T-helper 9 cell (primary cell): ENCODE measurements at regions not wholly inside any gene's neighbourhood (a gene's known extent, or its start where the extent isn't known, plus 50 kb on each side); places are given as distances from the start of the nearest gene placed in this dataset.
"Not testable (repeated sequence)": the region's sequence is repeated elsewhere in the genome, so short reads cannot be mapped to it uniquely, and the experiment has no call there.

Source experiments
- DNase-seq: peaks from one replicate; pipeline ENCODE4 v3.0.0-alpha.2; 2020

DNA sequence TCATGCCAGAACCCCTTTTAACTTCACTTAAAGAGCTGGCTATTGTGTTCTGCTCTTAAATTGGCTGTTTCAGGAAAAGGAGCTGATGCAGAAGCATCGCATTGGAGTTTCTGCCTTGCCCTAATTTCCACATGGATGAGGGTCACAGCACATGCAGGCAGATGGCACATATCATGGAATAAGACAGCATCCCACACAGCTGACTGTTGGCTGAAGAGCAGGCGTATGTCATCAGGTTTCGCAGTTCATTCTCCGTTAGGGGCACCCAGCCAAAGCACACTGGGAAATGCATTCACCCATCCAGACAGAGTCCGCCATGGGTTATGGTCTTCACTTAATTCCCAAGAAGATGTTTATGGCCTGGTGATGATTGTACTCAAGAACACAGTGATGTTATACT is 572.5 kb downstream of the LIG4 start:
- no peak for DNase-seq

GRCh38 chr13:107641574-107641973 is 573.8 kb downstream of the LIG4 start:
- no peak for DNase-seq

DNA sequence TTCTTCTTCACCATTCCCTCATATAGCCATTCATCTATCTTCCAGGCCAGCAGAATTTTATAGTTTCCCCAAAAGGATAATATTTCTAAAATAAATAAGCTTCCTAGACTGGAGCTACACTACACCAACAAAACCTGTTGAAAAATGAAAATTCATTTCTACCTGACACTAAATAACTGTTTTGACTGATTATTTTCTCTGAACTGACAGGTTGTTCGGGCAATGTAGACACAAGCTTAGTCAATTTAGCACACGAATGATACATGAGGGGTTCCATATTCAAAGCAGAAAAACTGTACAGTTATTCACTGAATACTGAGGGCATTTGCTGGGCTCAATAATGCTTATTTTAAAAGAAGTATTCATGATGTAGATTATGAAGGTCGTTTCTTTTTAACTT is 589.7 kb downstream of the LIG4 start:
- no peak for DNase-seq

GRCh38 chr13:107617527-107617926 is 597.8 kb downstream of the LIG4 start:
- DNase-seq, result no peak

DNA sequence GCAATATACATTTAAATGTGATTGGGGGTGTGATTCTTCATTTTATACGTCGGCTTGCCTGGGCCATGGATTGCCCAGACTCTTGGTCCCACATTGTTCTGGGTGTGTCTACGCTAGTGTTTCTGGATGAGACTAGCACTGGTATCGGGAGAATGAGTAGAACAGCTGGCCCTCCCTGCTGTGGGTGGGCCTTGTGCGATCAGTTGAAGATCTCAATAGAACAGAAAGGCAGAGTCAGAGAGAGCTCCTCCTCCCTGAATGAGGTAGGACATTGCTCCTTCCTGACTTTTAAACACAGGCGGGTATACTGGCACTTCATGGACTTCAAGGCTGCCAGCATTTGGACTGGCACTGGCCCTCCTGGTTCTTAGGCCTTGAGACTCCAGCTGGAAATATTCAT is 603.0 kb downstream of the LIG4 start:
- DNase-seq, result no peak

DNA sequence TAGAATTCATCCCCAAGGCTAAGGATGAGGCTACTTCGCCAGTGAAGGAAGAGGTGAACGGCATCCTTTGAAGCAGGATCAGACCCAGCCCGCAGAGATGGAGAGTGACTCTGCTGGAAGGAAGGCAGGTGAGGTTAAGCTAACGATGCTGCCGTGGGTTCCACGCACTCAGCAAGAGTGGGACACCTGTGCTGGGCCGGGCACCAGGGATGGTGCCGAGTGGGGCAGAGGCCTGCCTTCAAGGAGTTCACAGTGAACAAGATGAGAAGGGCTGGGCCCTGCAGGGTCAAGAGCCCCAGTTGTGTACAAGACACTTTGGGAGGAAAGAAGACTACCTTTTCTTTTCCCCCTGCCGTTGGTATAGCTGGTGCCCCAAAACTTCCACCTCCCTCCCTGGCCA is 606.6 kb downstream of the LIG4 start:
- DNase-seq, result no peak

- DNase-seq, result no peak
Measured at GRCh38 chr13:107600971-107601370, 614.4 kb downstream of the LIG4 start.

- DNase-seq, result not testable (repeated sequence)
Measured at GRCh38 chr13:107596306-107596705, 619.0 kb downstream of the LIG4 start.

DNA sequence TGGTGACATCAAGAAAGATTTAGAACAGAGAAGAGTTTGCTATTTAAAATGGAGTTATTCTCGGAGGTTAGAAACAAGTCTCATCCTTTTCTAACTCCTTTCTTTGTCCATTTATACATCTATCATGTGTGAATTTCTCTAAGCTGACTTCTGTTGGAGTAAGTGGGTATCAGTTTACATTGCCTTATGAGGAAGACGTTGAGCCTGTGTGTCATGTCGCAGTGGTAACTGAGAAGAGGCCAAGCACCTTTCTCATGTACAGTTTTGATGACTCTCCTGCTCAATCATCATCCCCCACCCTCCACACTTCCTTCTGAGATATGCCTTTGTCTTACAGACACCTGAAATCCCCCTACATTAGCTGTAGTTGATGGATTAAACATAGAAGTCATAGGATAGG is 624.8 kb downstream of the LIG4 start:
- DNase-seq, result no peak

DNA sequence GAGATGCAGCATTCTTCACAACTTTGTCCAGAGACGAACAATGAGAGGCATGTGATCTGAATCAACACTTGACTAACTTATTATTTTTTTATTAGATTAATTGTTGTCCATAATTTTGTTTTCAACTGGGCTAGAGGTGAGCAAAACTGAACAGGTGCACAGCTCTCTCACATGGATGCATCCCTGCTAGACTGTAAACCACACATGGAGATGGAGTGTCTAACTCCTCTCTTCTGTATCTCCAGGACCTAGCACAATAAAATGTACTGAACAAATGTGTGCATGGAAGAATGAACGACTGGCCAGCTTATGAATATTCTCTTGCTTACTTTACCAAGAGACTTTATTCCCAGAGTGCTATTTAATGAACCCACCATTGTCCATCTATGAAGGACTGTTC is 627.7 kb downstream of the LIG4 start:
- no peak for DNase-seq

- no peak for DNase-seq
Measured at GRCh38 chr13:107586216-107586615, 629.1 kb downstream of the LIG4 start.

DNA sequence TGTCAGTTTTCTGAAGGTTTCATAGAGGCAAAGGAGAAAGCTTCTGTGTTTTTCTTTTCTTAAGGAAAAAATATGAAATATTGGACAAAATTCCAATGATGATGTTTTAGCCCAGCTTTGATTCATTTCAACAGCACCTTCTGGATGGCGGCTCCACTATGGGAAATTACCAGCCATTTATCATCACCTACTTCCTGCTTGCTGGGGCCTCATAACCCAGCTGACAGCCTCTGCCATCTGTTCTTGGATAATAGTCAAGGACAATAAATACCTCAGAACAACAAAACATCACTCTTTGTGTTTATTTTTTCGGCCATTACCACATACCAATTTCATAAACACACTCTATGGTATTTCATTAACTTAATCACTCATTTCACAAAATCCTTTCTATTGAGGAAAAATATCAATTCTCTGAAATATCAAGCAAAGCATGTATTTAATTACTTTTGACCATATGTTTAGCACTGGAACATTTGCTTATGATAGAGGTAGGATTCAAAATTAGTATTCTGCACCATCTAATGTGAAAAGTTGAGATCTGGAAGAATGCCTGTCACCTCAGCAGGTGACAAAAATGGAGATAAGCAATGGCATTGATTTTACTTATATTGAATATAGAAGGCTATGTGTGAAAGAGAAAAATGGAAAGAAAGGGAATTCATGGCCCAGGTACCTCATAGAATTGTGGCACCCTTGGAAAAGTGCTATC is 629.7 kb downstream of the LIG4 start:
- DNase-seq, result no peak

GRCh38 chr13:107582171-107582570 is 633.2 kb downstream of the LIG4 start:
- DNase-seq, result no peak

- DNase-seq, result no peak
Measured at GRCh38 chr13:107580741-107581412, 634.5 kb downstream of the LIG4 start.

DNA sequence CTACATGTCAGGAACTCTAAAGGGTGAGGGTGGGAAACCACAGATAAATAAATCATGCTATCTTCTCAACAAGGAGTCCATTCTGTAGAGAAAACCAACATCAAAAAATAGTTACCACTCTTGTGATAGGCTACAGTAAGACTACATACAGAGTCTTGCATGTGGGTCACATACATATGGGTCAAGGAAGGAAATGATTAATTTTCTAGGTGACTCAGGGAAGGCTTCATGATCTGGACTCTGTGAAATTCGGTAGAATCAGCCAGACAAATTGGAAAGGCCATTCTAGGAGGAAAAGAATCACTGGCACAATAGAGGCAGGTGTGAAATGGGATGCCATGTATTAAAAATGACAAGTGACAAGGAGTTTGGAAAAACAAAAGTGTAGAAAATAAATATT is 638.9 kb downstream of the LIG4 start:
- DNase-seq, result no peak

DNA sequence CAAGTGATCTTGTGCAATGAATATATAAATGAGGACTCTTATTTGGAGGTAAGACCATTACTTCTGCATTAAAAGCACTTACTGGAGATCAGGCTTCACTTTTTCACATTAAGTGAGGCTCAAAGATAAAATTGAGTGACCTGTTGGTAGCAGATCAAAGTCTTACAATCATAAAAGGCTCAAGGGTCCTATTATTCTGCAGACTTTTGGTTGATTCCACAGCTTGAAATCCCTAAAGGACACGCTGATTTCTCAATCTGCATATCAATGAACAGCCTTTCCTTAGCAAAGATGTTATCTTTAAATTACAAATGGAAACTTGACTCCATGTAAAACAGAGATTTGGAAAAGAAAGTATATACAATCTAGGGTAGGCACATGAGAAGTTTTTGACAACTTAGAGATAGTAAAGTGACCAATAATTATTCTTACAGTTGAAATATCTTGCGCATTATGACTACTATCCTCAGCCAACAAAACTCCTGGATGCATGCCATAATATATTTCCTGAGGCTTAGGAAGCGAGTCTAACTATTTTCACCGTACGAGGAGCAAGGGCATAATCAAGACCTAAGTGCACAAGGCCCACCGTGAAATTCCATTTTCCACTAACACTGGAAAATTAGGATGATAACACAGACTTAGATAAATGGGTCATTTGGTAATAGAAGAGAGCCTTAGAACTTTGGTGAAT is 640.7 kb downstream of the LIG4 start:
- no peak for DNase-seq

DNA sequence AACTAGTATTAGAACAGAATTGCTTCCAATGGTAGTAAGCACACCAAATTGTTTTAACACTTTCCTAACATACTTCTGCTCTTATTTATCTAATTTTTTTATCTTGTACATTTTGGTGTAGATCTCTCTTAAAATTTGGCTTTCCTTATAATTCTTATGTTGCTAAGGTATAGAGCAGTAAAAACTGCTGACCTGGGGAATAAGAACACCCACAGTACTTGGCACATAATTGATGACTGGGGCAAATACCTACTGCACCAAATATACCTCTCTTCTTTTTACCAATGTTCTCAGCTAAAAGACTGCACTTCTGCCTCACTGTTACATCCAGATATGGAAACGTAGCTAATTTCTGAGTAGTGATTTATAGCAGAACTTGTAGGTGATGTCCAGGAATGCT is 642.2 kb downstream of the LIG4 start:
- DNase-seq, result no peak

DNA sequence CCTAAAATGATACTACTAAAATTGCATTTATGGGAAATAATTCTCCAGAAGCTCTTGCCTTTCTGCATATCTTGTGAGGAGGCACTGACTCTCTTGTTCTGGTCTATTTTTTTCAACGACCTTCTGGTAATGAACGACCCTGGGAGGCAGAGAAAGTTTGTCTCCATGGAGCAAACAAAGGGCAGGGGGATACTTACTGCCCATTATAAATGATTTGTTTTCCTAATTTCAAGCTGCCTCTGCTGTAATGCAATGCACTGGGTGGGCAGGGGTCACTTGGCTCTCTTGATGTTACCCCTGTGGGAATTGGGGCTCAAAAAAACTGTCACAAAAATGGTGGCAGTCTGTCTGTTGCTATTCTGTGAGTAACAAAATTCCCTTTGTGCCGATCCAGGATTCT is 643.2 kb downstream of the LIG4 start:
- no peak for DNase-seq

- DNase-seq, result no peak
Measured at GRCh38 chr13:107568181-107568580, 647.2 kb downstream of the LIG4 start.

DNA sequence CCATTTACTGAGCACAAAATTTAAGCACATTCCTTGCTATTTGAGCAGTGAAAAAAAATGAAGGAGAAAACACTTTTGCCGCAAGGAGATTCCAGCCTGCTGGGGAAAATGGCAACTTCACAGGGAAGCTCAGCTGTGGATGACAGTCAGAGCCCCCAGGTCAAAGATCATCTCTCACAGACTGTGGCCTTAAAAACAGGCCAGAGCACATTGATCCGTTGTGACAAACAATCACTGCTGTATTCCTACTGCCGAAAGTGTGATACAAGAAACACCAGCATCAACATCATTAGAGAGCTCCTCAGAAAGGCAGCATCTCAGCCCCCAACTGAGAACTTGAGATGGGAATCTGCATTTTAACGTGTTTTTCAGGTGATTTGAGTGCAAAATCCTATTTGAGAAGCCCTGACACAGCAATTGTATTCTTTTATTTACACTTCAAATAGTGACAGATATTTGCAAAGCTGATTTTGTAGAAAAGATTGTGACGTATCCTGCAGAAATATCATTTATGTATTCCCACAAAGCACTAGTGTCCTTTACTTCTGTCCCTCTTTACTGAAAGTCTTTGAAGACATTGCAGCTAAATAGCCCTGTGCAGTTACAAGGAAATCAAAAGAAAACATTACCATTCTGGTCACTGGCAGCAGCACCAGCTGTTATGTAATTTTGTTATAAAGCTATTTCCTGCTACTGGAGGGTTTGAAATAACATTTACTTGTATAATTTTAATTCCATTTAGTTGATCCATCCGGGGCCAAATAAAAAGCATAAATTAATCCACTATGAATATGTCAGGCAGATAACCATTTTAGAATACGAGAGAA is 652.0 kb downstream of the LIG4 start:
- no peak for DNase-seq

GRCh38 chr13:107562203-107562602 is 653.1 kb downstream of the LIG4 start:
- no peak for DNase-seq

DNA sequence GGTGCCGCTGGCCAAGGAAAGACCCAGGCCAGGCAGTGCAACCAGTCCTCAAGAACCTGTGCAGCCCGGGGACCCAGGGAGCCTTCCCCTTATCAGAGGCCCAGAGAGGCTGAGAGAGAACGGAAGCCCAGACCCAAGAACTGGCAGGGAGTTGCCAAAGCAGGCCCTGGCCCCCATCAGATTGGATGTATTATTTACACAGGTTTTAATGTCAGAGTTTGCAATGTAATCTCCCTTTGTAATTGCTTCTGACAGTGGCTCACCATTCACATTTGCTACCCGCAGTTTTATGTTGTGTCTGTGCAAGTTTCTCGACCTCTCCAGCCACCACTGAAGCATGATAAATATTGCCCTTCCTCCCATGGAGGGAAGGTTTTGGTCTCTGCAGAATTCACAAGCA is 660.9 kb downstream of the LIG4 start:
- no peak for DNase-seq

- DNase-seq, result no peak
Measured at GRCh38 chr13:107553838-107554237, 661.5 kb downstream of the LIG4 start.
